Stromal cell of bone marrow (primary cell): ENCODE measurements at regions not wholly inside any gene's neighbourhood (a gene's known extent, or its start where the extent isn't known, plus 50 kb on each side); places are given as distances from the start of the nearest gene placed in this dataset.

Experiments
- DNase-seq: peaks from one replicate; pipeline ENCODE4 v3.0.0-alpha.2; 2012; ENCODE audit warnings: low read depth

- no peak for DNase-seq
Measured at GRCh38 chr3:1693145-1693544, 405.5 kb upstream of the CNTN4 start.

GRCh38 chr3:1696669-1697275 lies 401.9 kb upstream of the CNTN4 start:
- no peak for DNase-seq

GRCh38 chr3:1699361-1699920 lies 399.2 kb upstream of the CNTN4 start:
- DNase-seq, result no peak

- no peak for DNase-seq
Measured at GRCh38 chr3:1700650-1701049, 398.0 kb upstream of the CNTN4 start.

- no peak for DNase-seq
Measured at GRCh38 chr3:1703169-1703568, 395.5 kb upstream of the CNTN4 start.

GRCh38 chr3:1710663-1711062 lies 388.0 kb upstream of the CNTN4 start:
- DNase-seq, result no peak

GRCh38 chr3:1717524-1717923 lies 381.1 kb upstream of the CNTN4 start:
- DNase-seq, result no peak

- DNase-seq, result no peak
Measured at GRCh38 chr3:1723726-1724125, 374.9 kb upstream of the CNTN4 start.

- DNase-seq, result no peak
Measured at GRCh38 chr3:1726741-1727140, 371.9 kb upstream of the CNTN4 start.

GRCh38 chr3:1727242-1727641 lies 371.4 kb upstream of the CNTN4 start:
- DNase-seq, result no peak

- no peak for DNase-seq
Measured at GRCh38 chr3:1728510-1728909, 370.2 kb upstream of the CNTN4 start.

GRCh38 chr3:1734494-1735122 lies 364.1 kb upstream of the CNTN4 start:
- no peak for DNase-seq

- no peak for DNase-seq
Measured at GRCh38 chr3:1752205-1752604, 346.5 kb upstream of the CNTN4 start.

GRCh38 chr3:1766384-1766783 lies 332.3 kb upstream of the CNTN4 start:
- DNase-seq, result no peak

- DNase-seq, result no peak
Measured at GRCh38 chr3:1773679-1774078, 325.0 kb upstream of the CNTN4 start.

GRCh38 chr3:1774597-1774996 lies 324.1 kb upstream of the CNTN4 start:
- no peak for DNase-seq

GRCh38 chr3:1775321-1775720 lies 323.3 kb upstream of the CNTN4 start:
- DNase-seq, result no peak

- DNase-seq, result no peak
Measured at GRCh38 chr3:1783995-1784394, 314.7 kb upstream of the CNTN4 start.

- DNase-seq, result no peak
Measured at GRCh38 chr3:1787094-1787493, 311.6 kb upstream of the CNTN4 start.

GRCh38 chr3:1792466-1792865 lies 306.2 kb upstream of the CNTN4 start:
- no peak for DNase-seq

GRCh38 chr3:1798711-1799405 lies 299.8 kb upstream of the CNTN4 start:
- DNase-seq, result no peak

- no peak for DNase-seq
Measured at GRCh38 chr3:1805331-1805730, 293.3 kb upstream of the CNTN4 start.

GRCh38 chr3:1808590-1808989 lies 290.1 kb upstream of the CNTN4 start:
- DNase-seq, result no peak
